ENCODE measurements at regions not wholly inside any gene's neighbourhood (a gene's known extent, or its start where the extent isn't known, plus 50 kb on each side); places are given as distances from the start of the nearest gene placed in this dataset.
A peak's percentile ranks its signal among the peaks of the same experiment; 100 is the strongest.

GRCh38 chr5:129342796-129343195, 117.3 kb upstream of the ADAMTS19 start:
- no peak for DNase-seq

GRCh38 chr5:129345213-129345924, 114.7 kb upstream of the ADAMTS19 start:
- DNase-seq, result no peak

GRCh38 chr5:129356846-129357245, 103.3 kb upstream of the ADAMTS19 start:
- no peak for DNase-seq

- DNase-seq, result no peak
Measured at GRCh38 chr5:129358069-129358468, 102.0 kb upstream of the ADAMTS19 start.

GRCh38 chr5:129359450-129359849, 100.6 kb upstream of the ADAMTS19 start:
- no peak for DNase-seq

GRCh38 chr5:129361441-129362025, 98.6 kb upstream of the ADAMTS19 start:
- DNase-seq, result no peak

- DNase-seq, result no peak
Measured at GRCh38 chr5:129362456-129362855, 97.6 kb upstream of the ADAMTS19 start.

GRCh38 chr5:129363991-129364390, 96.1 kb upstream of the ADAMTS19 start:
- DNase-seq, result no peak

- no peak for DNase-seq
Measured at GRCh38 chr5:129367883-129368282, 92.2 kb upstream of the ADAMTS19 start.

- no peak for DNase-seq
Measured at GRCh38 chr5:129372025-129372424, 88.1 kb upstream of the ADAMTS19 start.

- peak; percentile 30 for DNase-seq
Measured at GRCh38 chr5:129377504-129377903, 82.6 kb upstream of the ADAMTS19 start.

- no peak for DNase-seq
Measured at GRCh38 chr5:129378961-129379360, 81.1 kb upstream of the ADAMTS19 start.

- no peak for DNase-seq
Measured at GRCh38 chr5:129379406-129379805, 80.7 kb upstream of the ADAMTS19 start.

- DNase-seq, result no peak
Measured at GRCh38 chr5:129382921-129383672, 77.0 kb upstream of the ADAMTS19 start.

- DNase-seq, result no peak
Measured at GRCh38 chr5:129384193-129384592, 75.9 kb upstream of the ADAMTS19 start.

GRCh38 chr5:129384736-129385135, 75.4 kb upstream of the ADAMTS19 start:
- DNase-seq, result no peak

GRCh38 chr5:129387944-129388343, 72.2 kb upstream of the ADAMTS19 start:
- DNase-seq, result no peak

GRCh38 chr5:129392681-129393080, 67.4 kb upstream of the ADAMTS19 start:
- no peak for DNase-seq

GRCh38 chr5:129395247-129395646, 64.9 kb upstream of the ADAMTS19 start:
- no peak for DNase-seq

GRCh38 chr5:129398026-129398678, 61.9 kb upstream of the ADAMTS19 start:
- no peak for DNase-seq

- DNase-seq, result no peak
Measured at GRCh38 chr5:129399069-129399468, 61.0 kb upstream of the ADAMTS19 start.

- no peak for DNase-seq
Measured at GRCh38 chr5:129400395-129400983, 59.6 kb upstream of the ADAMTS19 start.

GRCh38 chr5:129405222-129405621, 54.9 kb upstream of the ADAMTS19 start:
- no peak for DNase-seq

Data from NCI-H774 (cell line).